Thymus (tissue), 11 donors: ENCODE measurements at regions not wholly inside any gene's neighbourhood (a gene's known extent, or its start where the extent isn't known, plus 50 kb on each side); places are given as distances from the start of the nearest gene placed in this dataset.
"Not testable (repeated sequence)": the region's sequence is repeated elsewhere in the genome, so short reads cannot be mapped to it uniquely, and the experiment has no call there.

Source experiments
- DNase-seq, 9 donors: peaks; one replicate each; pipeline ENCODE4 v3.0.0-alpha.2; 2013; ENCODE audit warnings: low spot score in 9 of 9, low read depth in 6 of 9, missing footprints in 1 of 9
- H3K27ac ChIP-seq, 2 donors: one replicate each; pipeline ENCODE4 v1.5.1; 2013; ENCODE audit warnings: control low read depth in 1 of 2, low read depth in 1 of 2, low read length in 1 of 2, mild to moderate bottlenecking in 1 of 2, moderate library complexity in 1 of 2
- H3K27me3 ChIP-seq, 2 donors: one replicate each; pipeline ENCODE4 v1.5.1; 2013; ENCODE audit warnings: low read length in 1 of 2; ENCODE audit not compliant: control insufficient read depth in 2 of 2, insufficient read depth in 1 of 2
- H3K36me3 ChIP-seq, 2 donors: one replicate each; pipeline ENCODE4 v1.5.1; 2013; ENCODE audit warnings: low read length in 1 of 2, mild to moderate bottlenecking in 1 of 2, moderate library complexity in 1 of 2; ENCODE audit not compliant: control insufficient read depth in 2 of 2, insufficient read depth in 2 of 2
- H3K4me1 ChIP-seq, 2 donors: one replicate each; pipeline ENCODE4 v1.5.1; 2013; ENCODE audit warnings: low read length in 2 of 2; ENCODE audit not compliant: control insufficient read depth in 2 of 2, insufficient read depth in 2 of 2
- H3K4me3 ChIP-seq, 2 donors: one replicate each; pipeline ENCODE4 v1.5.1; 2013; ENCODE audit warnings: low read length in 2 of 2, control low read depth in 1 of 2, mild to moderate bottlenecking in 1 of 2
- H3K9me3 ChIP-seq, 2 donors: one replicate each; pipeline ENCODE4 v1.5.1; 2013; ENCODE audit warnings: low read length in 1 of 2, mild to moderate bottlenecking in 1 of 2; ENCODE audit not compliant: control insufficient read depth in 2 of 2, insufficient read depth in 1 of 2
- WGBS: extraction: QIAGEN DNeasy Blood & Tissue Kit; methylation state at CpG from one replicate; pipeline ENCODE4 v1.1.7; 2013; 5-methylcytosine and 5-hydroxymethylcytosine counted together
- donor health status: healthy.

- Histone ChIP-seq H3K4me3 (no peak overlapping the region), H3K4me1 (no peaks in the 10 kb centered on the region), H3K9me3 (peaks cover 2 to 8% of the 10 kb centered on the region in 2 donors), H3K27me3 (no peaks in the 10 kb centered on the region), H3K36me3 (no peaks in the 10 kb centered on the region), H3K27ac (no peak overlapping the region)
- DNase-seq: no peak
- 63% methylated on average over 1 of the region's 1 CpG for WGBS
Observed at GRCh38 chr1:187840557-187840956, 1011.8 kb downstream of the PLA2G4A start.

DNA sequence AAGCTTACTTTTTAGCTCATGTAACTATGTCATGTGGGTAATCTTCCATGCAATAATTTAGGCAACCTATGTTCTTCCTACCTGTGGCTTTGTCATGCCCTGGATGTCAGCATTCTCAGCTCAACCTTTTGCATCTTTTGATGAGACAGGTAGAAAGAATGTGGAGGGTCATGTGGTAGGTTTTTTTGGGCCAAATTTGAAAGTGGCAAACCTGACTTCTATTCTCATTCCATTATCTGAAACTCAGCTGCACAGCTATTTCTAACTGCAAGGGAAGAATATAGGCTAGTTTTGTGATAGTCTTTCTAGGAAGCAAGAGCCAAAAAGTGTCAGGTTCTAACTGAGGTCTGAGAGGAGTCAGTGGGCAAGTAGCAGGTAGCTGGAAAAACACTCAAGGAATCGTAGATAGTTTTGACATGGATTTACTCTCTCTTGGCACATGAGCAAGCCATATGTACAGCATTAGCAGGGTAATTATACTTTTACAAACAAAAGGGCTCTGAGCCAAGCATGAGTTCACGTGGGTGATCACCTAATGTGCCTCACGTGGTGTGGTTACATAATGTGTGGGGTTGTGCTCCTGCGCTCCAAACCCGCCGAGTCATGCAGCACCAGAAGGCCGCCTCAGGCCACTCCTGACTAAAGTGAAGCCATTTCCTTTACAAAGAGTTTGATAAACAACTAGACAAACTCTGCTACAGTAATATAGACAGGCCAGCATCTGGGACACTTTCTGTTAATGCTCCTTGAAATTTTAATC lies 1013.8 kb downstream of the PLA2G4A start:
- Histone ChIP-seq H3K4me3 (no peak overlapping the region), H3K27me3 (no peaks in the 10 kb centered on the region), H3K36me3 (no peaks in the 10 kb centered on the region), H3K27ac (no peak overlapping the region), H3K9me3 (no peaks in the 10 kb centered on the region), H3K4me1 (no peaks in the 10 kb centered on the region)
- 95% methylated on average over 7 of the region's 7 CpGs for WGBS
- DNase-seq: peak in 1 of 9 donors; percentile 2

GRCh38 chr1:187844313-187844712 lies 1015.6 kb downstream of the PLA2G4A start:
- no peaks in the 10 kb centered on the region for H3K9me3 ChIP-seq
- no peaks in the 10 kb centered on the region for H3K4me1 ChIP-seq
- H3K4me3 ChIP-seq: no peak overlapping the region
- H3K27me3 ChIP-seq: no peaks in the 10 kb centered on the region
- H3K27ac ChIP-seq: no peak overlapping the region
- no peak for DNase-seq
- WGBS: 89% methylated on average over 3 of the region's 3 CpGs
- H3K36me3 ChIP-seq: no peaks in the 10 kb centered on the region

GRCh38 chr1:187847531-187847930 lies 1018.8 kb downstream of the PLA2G4A start:
- no peak overlapping the region for H3K27ac ChIP-seq
- no peaks in the 10 kb centered on the region for H3K9me3 ChIP-seq
- no peaks in the 10 kb centered on the region for H3K27me3 ChIP-seq
- no peak overlapping the region for H3K4me3 ChIP-seq
- H3K36me3 ChIP-seq: no peaks in the 10 kb centered on the region
- no peak for DNase-seq
- no peaks in the 10 kb centered on the region for H3K4me1 ChIP-seq

GRCh38 chr1:187848321-187848720 lies 1019.6 kb downstream of the PLA2G4A start:
- Histone ChIP-seq H3K4me1 (no peaks in the 10 kb centered on the region), H3K27ac (no peak overlapping the region), H3K27me3 (no peaks in the 10 kb centered on the region), H3K4me3 (no peak overlapping the region), H3K36me3 (no peaks in the 10 kb centered on the region), H3K9me3 (no peaks in the 10 kb centered on the region)
- DNase-seq: no peak
- 76% methylated on average over 3 of the region's 3 CpGs for WGBS

DNA sequence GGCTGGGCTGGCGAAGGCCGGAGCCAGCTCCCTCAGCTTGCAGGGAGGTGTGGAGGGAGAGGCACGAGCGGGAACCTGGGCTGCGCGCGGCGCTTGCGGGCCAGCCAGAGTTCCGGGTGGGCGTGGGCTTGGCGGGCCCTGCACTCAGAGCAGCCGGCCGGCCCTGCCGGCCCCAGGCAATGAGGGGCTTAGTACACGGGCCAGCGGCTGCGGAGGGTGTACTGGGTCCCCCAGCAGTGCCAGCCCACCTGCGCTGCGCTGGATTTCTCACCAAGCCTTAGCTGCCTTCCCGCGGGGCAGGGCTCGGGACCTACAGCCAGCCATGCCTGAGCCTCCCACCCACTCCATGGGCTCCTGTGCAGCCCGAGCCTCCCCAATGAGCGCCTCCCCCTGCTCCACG lies 1021.4 kb downstream of the PLA2G4A start:
- not testable (repeated sequence) for DNase-seq, H3K9me3 ChIP-seq, H3K4me3 ChIP-seq, H3K27ac ChIP-seq, H3K4me1 ChIP-seq, H3K36me3 ChIP-seq, H3K27me3 ChIP-seq
- 97% methylated on average over 26 of the region's 26 CpGs for WGBS

DNA sequence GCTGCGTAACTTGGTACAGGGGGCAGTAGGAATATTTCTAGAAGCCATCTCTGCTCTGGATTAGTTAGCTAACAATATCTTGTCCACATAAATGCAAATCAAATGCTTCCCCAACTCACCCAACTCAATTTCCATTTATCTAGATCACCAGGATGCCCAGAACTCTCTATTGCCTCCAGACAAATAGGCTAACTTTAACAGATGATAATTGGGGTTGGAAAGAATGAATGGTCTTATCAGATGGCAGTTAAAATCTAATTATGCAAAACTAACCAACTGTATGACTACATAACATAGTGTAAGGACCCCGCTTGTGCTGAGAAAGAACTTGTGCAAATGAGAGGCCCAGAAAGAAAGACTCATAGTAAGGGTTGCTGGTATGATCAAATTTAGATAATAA lies 1024.8 kb downstream of the PLA2G4A start:
- 93% methylated on average over 2 of the region's 2 CpGs for WGBS
- H3K27me3 ChIP-seq: no peaks in the 10 kb centered on the region
- no peak overlapping the region for H3K4me3 ChIP-seq
- no peaks in the 10 kb centered on the region for H3K36me3 ChIP-seq
- no peaks in the 10 kb centered on the region for H3K4me1 ChIP-seq
- no peaks in the 10 kb centered on the region for H3K9me3 ChIP-seq
- DNase-seq: no peak
- no peak overlapping the region for H3K27ac ChIP-seq

DNA sequence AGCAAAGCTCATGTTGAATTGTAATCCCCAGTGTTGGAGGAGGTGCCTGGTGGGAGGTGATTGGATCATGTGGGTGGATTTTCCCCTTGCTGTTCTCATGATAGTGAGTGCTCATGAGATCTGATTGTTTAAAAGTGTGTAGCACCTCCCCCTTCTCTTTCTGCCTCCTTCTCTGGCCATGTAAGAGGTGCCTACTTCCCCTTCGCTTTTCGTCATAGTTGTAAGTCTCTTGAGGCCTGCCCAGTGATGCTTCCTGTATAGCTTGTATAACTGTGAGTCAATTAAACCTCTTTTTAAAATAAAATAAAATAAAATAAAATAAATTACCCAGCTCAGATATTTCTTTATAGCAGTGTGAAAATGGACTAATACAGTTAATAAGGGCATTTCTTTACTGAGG lies 1025.7 kb downstream of the PLA2G4A start:
- H3K36me3 ChIP-seq: no peaks in the 10 kb centered on the region
- 86% methylated on average over 2 of the region's 2 CpGs for WGBS
- H3K27ac ChIP-seq: no peak overlapping the region
- H3K4me1 ChIP-seq: no peaks in the 10 kb centered on the region
- H3K9me3 ChIP-seq: no peaks in the 10 kb centered on the region
- no peak for DNase-seq
- H3K4me3 ChIP-seq: no peak overlapping the region
- no peaks in the 10 kb centered on the region for H3K27me3 ChIP-seq

- Histone ChIP-seq H3K36me3 (no peaks in the 10 kb centered on the region), H3K4me3 (no peak overlapping the region), H3K4me1 (no peaks in the 10 kb centered on the region), H3K27ac (no peak overlapping the region), H3K9me3 (no peaks in the 10 kb centered on the region), H3K27me3 (no peaks in the 10 kb centered on the region)
- no peak for DNase-seq
- 72% methylated on average over 1 of the region's 1 CpG for WGBS
Observed at GRCh38 chr1:187862506-187862905, 1033.8 kb downstream of the PLA2G4A start.
